ENCODE measurements at regions not wholly inside any gene's neighbourhood (a gene's known extent, or its start where the extent isn't known, plus 50 kb on each side); places are given as distances from the start of the nearest gene placed in this dataset.

GRCh38 chr3:154885418-154885817 is 194.7 kb upstream of the MME start:
- H3K4me3 ChIP-seq: no peak overlapping the region
- H3K9ac ChIP-seq (ENCODE audit: insufficient read depth in 1 of 2, low read length in 2 of 2): no peak overlapping the region
- ATAC-seq (ENCODE audit: insufficient read depth, low FRiP score): no peak

DNA sequence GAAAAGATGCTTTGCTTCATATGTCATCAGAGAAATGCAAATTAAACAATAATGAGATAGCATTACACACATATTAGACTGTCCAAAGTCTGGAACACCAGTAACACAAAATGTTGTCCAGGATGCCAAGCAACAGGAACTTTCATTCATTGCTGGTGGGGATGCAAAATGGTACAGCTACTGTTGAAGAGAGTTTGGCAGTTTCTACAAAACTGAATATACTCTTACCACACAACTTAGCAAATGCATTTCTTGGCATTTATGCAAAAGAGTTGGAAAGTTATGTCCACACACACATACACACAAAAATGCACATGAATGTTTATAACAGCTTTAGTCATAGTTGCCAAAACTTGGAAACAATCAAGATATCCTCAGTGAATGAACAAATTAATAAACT is 195.2 kb upstream of the MME start:
- no peak for TF ChIP-seq CTCF (IDR thresholded peaks at IDR 0.05; ENCODE audit: control extremely low read depth, extremely low read depth)
- ATAC-seq (ENCODE audit: insufficient read depth, low FRiP score): no peak
- H3K9me3 ChIP-seq (ENCODE audit: control insufficient read depth in 4 of 4, insufficient read depth in 3 of 4, low read length in 3 of 4): peaks cover 0 to 12% (median 0%) of the 10 kb centered on the region in 4 donors
- H3K36me3 ChIP-seq (ENCODE audit: control insufficient read depth in 4 of 4, insufficient read depth in 4 of 4, low read length in 4 of 4): no peaks in the 10 kb centered on the region
- H3K27me3 ChIP-seq (ENCODE audit: control insufficient read depth in 3 of 3, insufficient read depth in 3 of 3, low read length in 2 of 3): no peaks in the 10 kb centered on the region
- no peaks in the 10 kb centered on the region for H3K4me1 ChIP-seq (ENCODE audit: control insufficient read depth in 5 of 5, insufficient read depth in 5 of 5, low read length in 5 of 5)
- DNase-seq: no peak
- no peak overlapping the region for H3K9ac ChIP-seq (ENCODE audit: insufficient read depth in 1 of 2, low read length in 2 of 2)
- H3K4me3 ChIP-seq: no peak overlapping the region
- no peak overlapping the region for H3K27ac ChIP-seq (ENCODE audit: low read depth in 1 of 2, low read length in 1 of 2)

More at GRCh38 chr3:154885418-154885817, 194.7 kb upstream of the MME start:
- H3K9me3 ChIP-seq (ENCODE audit: control insufficient read depth in 4 of 4, insufficient read depth in 3 of 4, low read length in 3 of 4): peaks cover 0 to 12% (median 0%) of the 10 kb centered on the region in 4 donors
- H3K4me1 ChIP-seq (ENCODE audit: control insufficient read depth in 5 of 5, insufficient read depth in 5 of 5, low read length in 5 of 5): peaks cover 0 to 4% (median 0%) of the 10 kb centered on the region in 5 donors
- WGBS, 2 donors: 85 to 89% methylated on average over 3 of the region's 3 CpGs
- H3K27ac ChIP-seq (ENCODE audit: low read depth in 1 of 2, low read length in 1 of 2): no peak overlapping the region
- no peaks in the 10 kb centered on the region for H3K36me3 ChIP-seq (ENCODE audit: control insufficient read depth in 4 of 4, insufficient read depth in 4 of 4, low read length in 4 of 4)
- no peaks in the 10 kb centered on the region for H3K27me3 ChIP-seq (ENCODE audit: control insufficient read depth in 3 of 3, insufficient read depth in 3 of 3, low read length in 2 of 3)
- no peak for TF ChIP-seq CTCF (IDR thresholded peaks at IDR 0.05; ENCODE audit: control extremely low read depth, extremely low read depth)
- DNase-seq: no peak

GRCh38 chr3:154875142-154875541 is 205.0 kb upstream of the MME start:
- ATAC-seq (ENCODE audit: insufficient read depth, low FRiP score): no peak
- no peak overlapping the region for H3K27ac ChIP-seq (ENCODE audit: low read depth in 1 of 2, low read length in 1 of 2)
- DNase-seq: no peak
- TF ChIP-seq CTCF (IDR thresholded peaks at IDR 0.05; ENCODE audit: control extremely low read depth, extremely low read depth): no peak
- 81 to 94% methylated on average over 7 of the region's 7 CpGs for WGBS, 2 donors
- no peak overlapping the region for H3K9ac ChIP-seq (ENCODE audit: insufficient read depth in 1 of 2, low read length in 2 of 2)
- no peaks in the 10 kb centered on the region for H3K27me3 ChIP-seq (ENCODE audit: control insufficient read depth in 3 of 3, insufficient read depth in 3 of 3, low read length in 2 of 3)
- H3K4me1 ChIP-seq (ENCODE audit: control insufficient read depth in 5 of 5, insufficient read depth in 5 of 5, low read length in 5 of 5): peaks cover 0 to 2% (median 0%) of the 10 kb centered on the region in 5 donors
- peaks cover 0 to 2% (median 0%) of the 10 kb centered on the region in 4 donors for H3K9me3 ChIP-seq (ENCODE audit: control insufficient read depth in 4 of 4, insufficient read depth in 3 of 4, low read length in 3 of 4)
- H3K36me3 ChIP-seq (ENCODE audit: control insufficient read depth in 4 of 4, insufficient read depth in 4 of 4, low read length in 4 of 4): no peaks in the 10 kb centered on the region
- no peak overlapping the region for H3K4me3 ChIP-seq

DNA sequence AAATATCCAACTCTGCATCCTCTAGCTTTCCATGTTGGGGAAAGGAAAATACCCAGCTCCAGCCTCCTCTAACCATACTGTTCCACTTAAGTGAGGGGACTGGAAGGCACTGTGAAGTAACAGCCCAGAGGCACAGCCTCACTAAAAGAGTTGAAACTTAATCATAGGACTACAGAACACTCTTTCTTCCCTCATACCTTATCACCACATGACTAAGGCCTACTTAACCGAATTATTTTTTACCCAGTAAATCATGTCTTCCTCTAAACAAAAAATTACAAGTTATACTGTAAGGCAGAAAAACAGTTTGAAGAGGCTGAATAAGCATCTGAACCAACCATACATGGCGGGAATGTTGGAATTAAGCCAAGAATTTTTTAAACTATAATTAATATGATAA is 207.4 kb upstream of the MME start:
- WGBS, 2 donors: 82 to 83% methylated on average over 2 of the region's 2 CpGs
- H3K4me1 ChIP-seq (ENCODE audit: control insufficient read depth in 5 of 5, insufficient read depth in 5 of 5, low read length in 5 of 5): peaks cover 0 to 4% (median 0%) of the 10 kb centered on the region in 5 donors
- DNase-seq (no peak), ATAC-seq (ENCODE audit: insufficient read depth, low FRiP score) (no peak)
- no peaks in the 10 kb centered on the region for H3K36me3 ChIP-seq (ENCODE audit: control insufficient read depth in 4 of 4, insufficient read depth in 4 of 4, low read length in 4 of 4)
- H3K9me3 ChIP-seq (ENCODE audit: control insufficient read depth in 4 of 4, insufficient read depth in 3 of 4, low read length in 3 of 4): peaks cover 0 to 2% (median 0%) of the 10 kb centered on the region in 4 donors
- no peak overlapping the region for H3K27ac ChIP-seq (ENCODE audit: low read depth in 1 of 2, low read length in 1 of 2)
- TF ChIP-seq CTCF (IDR thresholded peaks at IDR 0.05; ENCODE audit: control extremely low read depth, extremely low read depth): no peak
- H3K9ac ChIP-seq (ENCODE audit: insufficient read depth in 1 of 2, low read length in 2 of 2): no peak overlapping the region
- H3K4me3 ChIP-seq: no peak overlapping the region
- H3K27me3 ChIP-seq (ENCODE audit: control insufficient read depth in 3 of 3, insufficient read depth in 3 of 3, low read length in 2 of 3): no peaks in the 10 kb centered on the region
